ENCODE measurements at regions not wholly inside any gene's neighbourhood (a gene's known extent, or its start where the extent isn't known, plus 50 kb on each side); places are given as distances from the start of the nearest gene placed in this dataset.
A peak's percentile ranks its signal among the peaks of the same experiment; 100 is the strongest.

GRCh38 chr10:44788147-44789129, 122.7 kb upstream of the TMEM72 start:
- Histone ChIP-seq H3K9ac (no peak overlapping the region), H3K4me1 (no peaks in the 10 kb centered on the region), H3K27me3 (no peaks in the 10 kb centered on the region), H3K27ac (no peak overlapping the region), H3K4me3 (no peak overlapping the region), H4K20me1 (ENCODE audit: low read depth) (no peaks in the 10 kb centered on the region), H2AFZ (replicated peaks) (no peak overlapping the region), H3K36me3 (no peaks in the 10 kb centered on the region), H3K9me3 (ENCODE audit: low read depth) (no peaks in the 10 kb centered on the region), H3K79me2 (ENCODE audit: low read depth) (no peaks in the 10 kb centered on the region), H3K4me2 (no peak overlapping the region), H3F3A (ENCODE audit: low read depth) (no peaks in the 10 kb centered on the region)
- TF ChIP-seq EZH2 (IDR thresholded peaks at IDR 0.05) (no peak), EZH2phosphoT487 (IDR thresholded peaks at IDR 0.05) (no peak)
- TF ChIP-seq, protein P1, sequence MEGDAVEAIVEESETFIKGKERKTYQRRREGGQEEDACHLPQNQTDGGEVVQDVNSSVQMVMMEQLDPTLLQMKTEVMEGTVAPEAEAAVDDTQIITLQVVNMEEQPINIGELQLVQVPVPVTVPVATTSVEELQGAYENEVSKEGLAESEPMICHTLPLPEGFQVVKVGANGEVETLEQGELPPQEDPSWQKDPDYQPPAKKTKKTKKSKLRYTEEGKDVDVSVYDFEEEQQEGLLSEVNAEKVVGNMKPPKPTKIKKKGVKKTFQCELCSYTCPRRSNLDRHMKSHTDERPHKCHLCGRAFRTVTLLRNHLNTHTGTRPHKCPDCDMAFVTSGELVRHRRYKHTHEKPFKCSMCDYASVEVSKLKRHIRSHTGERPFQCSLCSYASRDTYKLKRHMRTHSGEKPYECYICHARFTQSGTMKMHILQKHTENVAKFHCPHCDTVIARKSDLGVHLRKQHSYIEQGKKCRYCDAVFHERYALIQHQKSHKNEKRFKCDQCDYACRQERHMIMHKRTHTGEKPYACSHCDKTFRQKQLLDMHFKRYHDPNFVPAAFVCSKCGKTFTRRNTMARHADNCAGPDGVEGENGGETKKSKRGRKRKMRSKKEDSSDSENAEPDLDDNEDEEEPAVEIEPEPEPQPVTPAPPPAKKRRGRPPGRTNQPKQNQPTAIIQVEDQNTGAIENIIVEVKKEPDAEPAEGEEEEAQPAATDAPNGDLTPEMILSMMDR (IDR thresholded peaks at IDR 0.05) = no peak
- peak overlapping the region; percentile 9 for H3K27ac Mint-ChIP-seq
- no peaks in the 10 kb centered on the region for H3K36me3 Mint-ChIP-seq
- DNase-seq (ENCODE audit: low spot score) = no peak
- no peak overlapping the region for H3K4me3 Mint-ChIP-seq
- peaks cover 4% of the 10 kb centered on the region for H3K27me3 Mint-ChIP-seq (ENCODE audit: insufficient read depth, low read depth)
- H3K9me3 Mint-ChIP-seq = peaks cover 2% of the 10 kb centered on the region
- H3K4me1 Mint-ChIP-seq = peaks cover 3% of the 10 kb centered on the region

DNA sequence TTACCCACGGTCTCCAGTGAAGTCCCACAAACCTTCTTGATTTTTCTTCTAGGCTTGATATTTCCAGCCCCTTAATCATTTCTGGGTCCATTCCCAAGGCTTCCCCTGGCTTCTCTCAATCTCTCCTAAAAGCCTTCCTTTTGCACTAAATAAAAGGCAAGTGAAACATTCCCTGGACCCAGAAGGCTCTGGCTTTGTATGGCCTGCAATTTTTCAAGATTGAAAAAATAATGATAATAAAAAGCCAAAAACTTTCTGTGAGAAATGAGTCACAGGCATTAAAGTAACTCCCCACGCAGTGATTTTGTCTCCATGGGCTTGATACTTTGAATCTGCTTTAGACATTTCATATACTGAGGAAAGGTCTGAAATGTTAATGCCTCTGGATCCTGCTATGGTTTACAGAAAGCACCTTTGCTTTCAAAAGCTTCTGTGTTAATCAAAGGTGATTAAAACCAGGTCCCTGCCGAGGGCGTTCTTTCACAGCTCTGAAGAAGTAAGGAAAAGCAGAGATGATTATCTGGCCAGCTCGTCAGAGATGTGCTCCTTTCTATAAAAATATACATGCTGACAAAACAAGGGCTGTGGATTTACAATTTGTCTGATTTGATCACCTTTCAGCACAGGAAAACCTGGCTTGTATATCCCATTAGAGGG, 118.9 kb upstream of the TMEM72 start:
- Histone ChIP-seq H3K9me3 (ENCODE audit: low read depth) (no peaks in the 10 kb centered on the region), H3K4me2 (no peak overlapping the region), H3K27ac (no peak overlapping the region), H3K4me3 (no peak overlapping the region), H3K27me3 (no peaks in the 10 kb centered on the region), H4K20me1 (ENCODE audit: low read depth) (no peaks in the 10 kb centered on the region), H3K36me3 (no peaks in the 10 kb centered on the region), H3K4me1 (no peaks in the 10 kb centered on the region), H3K79me2 (ENCODE audit: low read depth) (no peaks in the 10 kb centered on the region), H3K9ac (no peak overlapping the region), H3F3A (ENCODE audit: low read depth) (no peaks in the 10 kb centered on the region), H2AFZ (replicated peaks) (no peak overlapping the region)
- Mint-ChIP-seq H3K36me3 (no peaks in the 10 kb centered on the region), H3K27me3 (ENCODE audit: insufficient read depth, low read depth) (peaks cover 7% of the 10 kb centered on the region), H3K27ac (no peak overlapping the region), H3K4me3 (no peak overlapping the region), H3K9me3 (peaks cover 2% of the 10 kb centered on the region), H3K4me1 (no peaks in the 10 kb centered on the region)
- DNase-seq (ENCODE audit: low spot score) = no peak
- TF ChIP-seq EZH2 (IDR thresholded peaks at IDR 0.05) (no peak), EZH2phosphoT487 (IDR thresholded peaks at IDR 0.05) (no peak)
- TF ChIP-seq, protein P1 (IDR thresholded peaks at IDR 0.05) = no peak

DNA sequence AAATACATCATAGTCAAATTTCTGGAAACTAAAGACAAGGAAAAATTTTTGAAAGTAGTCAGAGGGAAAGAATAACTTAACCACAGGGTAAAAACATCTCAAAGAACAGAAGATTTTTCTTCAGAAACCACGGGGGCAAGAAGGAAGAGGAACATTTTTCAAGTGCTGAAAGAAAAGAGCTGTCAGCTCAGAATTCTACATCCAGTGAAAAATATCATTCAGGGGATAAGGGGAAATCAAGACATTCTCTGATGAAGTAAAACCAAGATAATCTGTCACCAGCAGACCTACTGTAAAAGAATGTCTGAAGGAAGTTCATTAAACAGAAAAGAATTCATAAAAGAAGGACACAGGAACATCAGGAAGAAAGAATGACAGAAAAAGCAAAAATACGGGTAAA, 111.2 kb upstream of the TMEM72 start:
- Histone ChIP-seq H3K4me2 (no peak overlapping the region), H3K27me3 (no peaks in the 10 kb centered on the region), H2AFZ (replicated peaks) (no peak overlapping the region), H4K20me1 (ENCODE audit: low read depth) (no peaks in the 10 kb centered on the region), H3K9me3 (ENCODE audit: low read depth) (no peaks in the 10 kb centered on the region), H3K36me3 (no peaks in the 10 kb centered on the region), H3F3A (ENCODE audit: low read depth) (no peaks in the 10 kb centered on the region), H3K79me2 (ENCODE audit: low read depth) (no peaks in the 10 kb centered on the region), H3K27ac (no peak overlapping the region), H3K4me3 (no peak overlapping the region), H3K9ac (no peak overlapping the region), H3K4me1 (no peaks in the 10 kb centered on the region)
- no peak overlapping the region for H3K4me3 Mint-ChIP-seq
- H3K36me3 Mint-ChIP-seq = no peaks in the 10 kb centered on the region
- no peak for DNase-seq (ENCODE audit: low spot score)
- H3K27ac Mint-ChIP-seq = no peak overlapping the region
- TF ChIP-seq, protein P1 (IDR thresholded peaks at IDR 0.05) = no peak
- no peak for TF ChIP-seq EZH2phosphoT487 (IDR thresholded peaks at IDR 0.05)
- no peak for TF ChIP-seq EZH2 (IDR thresholded peaks at IDR 0.05)
- no peaks in the 10 kb centered on the region for H3K9me3 Mint-ChIP-seq
- H3K4me1 Mint-ChIP-seq = peaks cover 3% of the 10 kb centered on the region
- H3K27me3 Mint-ChIP-seq (ENCODE audit: insufficient read depth, low read depth) = peaks cover 2% of the 10 kb centered on the region
